HepG2 (cell line): ENCODE measurements at regions not wholly inside any gene's neighbourhood (a gene's known extent, or its start where the extent isn't known, plus 50 kb on each side); places are given as distances from the start of the nearest gene placed in this dataset.

ENCODE experiments used
- ATAC-seq: fragments of 200-7000 bp; cut with Tn5 transposase; 3 replicates; pipeline ENCODE4 v1.9.1; 2020; ENCODE audit warnings: mild to moderate bottlenecking, moderate library complexity
- BruUV-seq: library from RNA; stranded (reverse); fragments of 400-500 nt; replicated peaks from 2 replicates; lab custom pipeline; 2021; lab: Mats Ljungman, UMichigan
- CTCF ChIA-PET: fragments of 300-600 bp; formaldehyde crosslinking; extraction: SDS; loops from one replicate; lab custom pipeline; 2021; ENCODE audit warnings: low total read pairs, inconsistent platforms, low intra/inter-chr PET ratio; lab: Yijun Ruan, JAX
- POLR2A ChIA-PET: fragments of 350-600 bp; sonication (Branson Sonifier 250); formaldehyde crosslinking; loops from one replicate; lab custom pipeline; 2020; ENCODE audit warnings: antibody characterized with exemption, inconsistent platforms; lab: Yijun Ruan, JAX
- DNase-seq: peaks from one replicate; pipeline ENCODE4 v3.0.0-alpha.2; 2015; ENCODE audit warnings: low spot score
- FAIRE-seq: peaks from 3 replicates; lab custom pipeline; 2011; peaks lifted over from hg19 to GRCh38; lab: Jason Lieb, UNC
- H2AFZ ChIP-seq: one replicate; pipeline ENCODE4 v1.6.1; 2011; ENCODE audit warnings: low read length, inconsistent platforms
- H3K27ac ChIP-seq: fragments of 300-600 bp; 3 replicates; pipeline ENCODE4 v1.8.0; 2011; ENCODE audit warnings: mixed run types, mild to moderate bottlenecking, mixed read lengths, low read length, inconsistent platforms; ENCODE audit not compliant: insufficient read depth; ENCODE audit errors: extremely low read length
- H3K27me3 ChIP-seq, 2 experiments: fragments of 200-600 bp in 1 of 2; 2 replicates in 1 of 2; 3 replicates in 1 of 2; pipeline versions ENCODE4 v1.6.0 to v1.8.0; 2011; ENCODE audit warnings: low read length in 2 of 2, mild to moderate bottlenecking in 2 of 2, moderate library complexity in 2 of 2, inconsistent platforms in 1 of 2; ENCODE audit not compliant: insufficient read depth in 2 of 2, control insufficient read depth in 1 of 2
- H3K36me3 ChIP-seq, 2 experiments: fragments of 200-600 bp in 1 of 2; replicated peaks in 1 of 2; 2 replicates in 1 of 2; 3 replicates in 1 of 2; pipeline versions ENCODE4 v1.5.1 to v1.8.0; 2011; ENCODE audit warnings: low read length in 2 of 2, inconsistent platforms in 1 of 2; ENCODE audit not compliant: insufficient read depth in 2 of 2, control insufficient read depth in 1 of 2
- H3K4me1 ChIP-seq: 2 replicates; pipeline ENCODE4 v1.5.1; 2012; ENCODE audit warnings: low read length, inconsistent platforms; ENCODE audit not compliant: insufficient read depth
- H3K4me2 ChIP-seq: 2 replicates; pipeline ENCODE4 v1.6.0; 2011; ENCODE audit warnings: low read depth, low read length, inconsistent platforms
- H3K4me3 ChIP-seq, 3 experiments: fragments of 200-600 bp in 1 of 3; sonication (generic), shearing (Covaris generic) in 1 of 3; replicated peaks in 1 of 3; 2 replicates each; pipeline ENCODE4 v1.5.1; 2011 to 2016; ENCODE audit warnings: low read length in 3 of 3, inconsistent platforms in 2 of 3, low read depth in 2 of 3, mild to moderate bottlenecking in 2 of 3, control low read depth in 1 of 3, mixed read lengths in 1 of 3; ENCODE audit not compliant: insufficient read depth in 1 of 3
- H3K79me2 ChIP-seq: one replicate; pipeline ENCODE4 v1.6.1; 2011; ENCODE audit warnings: low read length, inconsistent platforms; ENCODE audit not compliant: insufficient read depth
- H3K9ac ChIP-seq: 2 replicates; pipeline ENCODE4 v1.6.0; 2011; ENCODE audit warnings: mild to moderate bottlenecking, low read depth, low read length, inconsistent platforms; ENCODE audit not compliant: insufficient read depth
- H3K9me3 ChIP-seq: 2 replicates; pipeline ENCODE4 v1.5.1; 2012; ENCODE audit warnings: mild to moderate bottlenecking, low read length
- H4K20me1 ChIP-seq: 2 replicates; pipeline ENCODE4 v1.6.0; 2011; ENCODE audit warnings: inconsistent platforms, mild to moderate bottlenecking, low read length, moderate library complexity; ENCODE audit not compliant: insufficient read depth
- CEBPB ChIP-seq: IDR thresholded peaks from 2 replicates; pipeline ENCODE4 v1.6.1; 2011; ENCODE audit warnings: low read depth, low read length, improper control_type of control experiment, borderline replicate concordance
- CEBPG ChIP-seq: IDR thresholded peaks from 2 replicates; pipeline ENCODE4 v1.6.1; 2016
- FOXA1 ChIP-seq, 2 experiments: fragments of 450-650 bp in 1 of 2; sonication (generic) in 1 of 2; formaldehyde crosslinking in 1 of 2; IDR thresholded peaks; 2 replicates each; pipeline versions ENCODE4 v1.4.0 to v1.6.1; 2016 to 2020; ENCODE audit warnings: missing genetic modification reagents in 1 of 2
- NCOA2 ChIP-seq: sonication (generic); formaldehyde crosslinking; IDR thresholded peaks from 2 replicates; pipeline ENCODE4 v1.8.0; 2022; ENCODE audit warnings: inconsistent platforms
- RXRB ChIP-seq: IDR thresholded peaks from 2 replicates; pipeline ENCODE4 v1.6.1; 2016; ENCODE audit warnings: borderline replicate concordance, missing genetic modification reagents, missing compliant biosample characterization
- SMC3 ChIP-seq: IDR thresholded peaks from 2 replicates; pipeline ENCODE4 v1.6.1; 2011; ENCODE audit warnings: low read length, improper control_type of control experiment
- ZNF605 ChIP-seq: sonication (generic); formaldehyde crosslinking; IDR thresholded peaks from 2 replicates; pipeline ENCODE4 v1.8.0; 2022; ENCODE audit warnings: mild to moderate bottlenecking, missing genetic modification reagents
- ZNF792 ChIP-seq: IDR thresholded peaks from 2 replicates; pipeline ENCODE4 v1.6.1; 2016
- ZSCAN9 ChIP-seq: IDR thresholded peaks from 2 replicates; pipeline ENCODE4 v1.6.1; 2016; ENCODE audit warnings: borderline replicate concordance
- WGBS: methylation state at CpG from one replicate; pipeline ENCODE4 v1.1.6; 2017; ENCODE audit warnings: low lambda C conversion rate; 5-methylcytosine and 5-hydroxymethylcytosine counted together
- in situ Hi-C: cut with HindIII; loops from 2 replicates; pipeline ENCODE4 v1.10.0; 2017; ENCODE audit warnings: low pct_unique_long_range_greater_than_20kb; ENCODE audit not compliant: extremely low pct_ligation_motif_present
- intact Hi-C: fragments of 100-400 bp; cut with micrococcal nuclease; formaldehyde crosslinking; loops from one replicate; pipeline ENCODE4 v1.10.0; 2022; ENCODE audit not compliant: unreplicated experiment
- TF ChIP-seq, protein P1 (sequence below): sonication (generic); formaldehyde crosslinking; IDR thresholded peaks from 2 replicates; pipeline ENCODE4 v1.4.0; 2020; ENCODE audit warnings: missing genetic modification reagents
- TF ChIP-seq, protein P2 (sequence below): sonication (generic); formaldehyde crosslinking; IDR thresholded peaks from 2 replicates; pipeline ENCODE4 v1.4.0; 2020; ENCODE audit warnings: missing genetic modification reagents
- TF ChIP-seq, protein P3 (sequence below): IDR thresholded peaks from 2 replicates; pipeline ENCODE4 v1.4.0; 2020; ENCODE audit warnings: mild to moderate bottlenecking, missing genetic modification reagents

DNA sequence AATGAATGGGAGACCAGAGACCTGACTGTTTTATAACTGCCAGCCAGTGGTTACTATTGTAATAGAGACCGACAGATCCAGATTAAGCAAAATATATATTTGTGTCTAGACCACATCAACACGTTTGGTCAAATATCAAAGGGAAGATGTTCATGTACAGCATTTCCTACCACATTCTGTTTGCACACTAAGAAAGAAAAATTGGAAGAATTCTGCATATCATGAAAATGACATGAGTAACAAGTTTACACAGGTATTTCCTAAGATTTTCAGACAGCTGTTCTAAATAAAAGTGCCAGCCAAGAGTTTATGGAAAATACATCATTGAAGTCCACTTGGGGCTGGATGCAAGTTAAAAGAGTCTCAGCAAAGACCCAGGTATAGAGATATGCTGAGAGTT, 145.5 kb upstream of the ANO3 start (continued):
- TF ChIP-seq, protein P1, sequence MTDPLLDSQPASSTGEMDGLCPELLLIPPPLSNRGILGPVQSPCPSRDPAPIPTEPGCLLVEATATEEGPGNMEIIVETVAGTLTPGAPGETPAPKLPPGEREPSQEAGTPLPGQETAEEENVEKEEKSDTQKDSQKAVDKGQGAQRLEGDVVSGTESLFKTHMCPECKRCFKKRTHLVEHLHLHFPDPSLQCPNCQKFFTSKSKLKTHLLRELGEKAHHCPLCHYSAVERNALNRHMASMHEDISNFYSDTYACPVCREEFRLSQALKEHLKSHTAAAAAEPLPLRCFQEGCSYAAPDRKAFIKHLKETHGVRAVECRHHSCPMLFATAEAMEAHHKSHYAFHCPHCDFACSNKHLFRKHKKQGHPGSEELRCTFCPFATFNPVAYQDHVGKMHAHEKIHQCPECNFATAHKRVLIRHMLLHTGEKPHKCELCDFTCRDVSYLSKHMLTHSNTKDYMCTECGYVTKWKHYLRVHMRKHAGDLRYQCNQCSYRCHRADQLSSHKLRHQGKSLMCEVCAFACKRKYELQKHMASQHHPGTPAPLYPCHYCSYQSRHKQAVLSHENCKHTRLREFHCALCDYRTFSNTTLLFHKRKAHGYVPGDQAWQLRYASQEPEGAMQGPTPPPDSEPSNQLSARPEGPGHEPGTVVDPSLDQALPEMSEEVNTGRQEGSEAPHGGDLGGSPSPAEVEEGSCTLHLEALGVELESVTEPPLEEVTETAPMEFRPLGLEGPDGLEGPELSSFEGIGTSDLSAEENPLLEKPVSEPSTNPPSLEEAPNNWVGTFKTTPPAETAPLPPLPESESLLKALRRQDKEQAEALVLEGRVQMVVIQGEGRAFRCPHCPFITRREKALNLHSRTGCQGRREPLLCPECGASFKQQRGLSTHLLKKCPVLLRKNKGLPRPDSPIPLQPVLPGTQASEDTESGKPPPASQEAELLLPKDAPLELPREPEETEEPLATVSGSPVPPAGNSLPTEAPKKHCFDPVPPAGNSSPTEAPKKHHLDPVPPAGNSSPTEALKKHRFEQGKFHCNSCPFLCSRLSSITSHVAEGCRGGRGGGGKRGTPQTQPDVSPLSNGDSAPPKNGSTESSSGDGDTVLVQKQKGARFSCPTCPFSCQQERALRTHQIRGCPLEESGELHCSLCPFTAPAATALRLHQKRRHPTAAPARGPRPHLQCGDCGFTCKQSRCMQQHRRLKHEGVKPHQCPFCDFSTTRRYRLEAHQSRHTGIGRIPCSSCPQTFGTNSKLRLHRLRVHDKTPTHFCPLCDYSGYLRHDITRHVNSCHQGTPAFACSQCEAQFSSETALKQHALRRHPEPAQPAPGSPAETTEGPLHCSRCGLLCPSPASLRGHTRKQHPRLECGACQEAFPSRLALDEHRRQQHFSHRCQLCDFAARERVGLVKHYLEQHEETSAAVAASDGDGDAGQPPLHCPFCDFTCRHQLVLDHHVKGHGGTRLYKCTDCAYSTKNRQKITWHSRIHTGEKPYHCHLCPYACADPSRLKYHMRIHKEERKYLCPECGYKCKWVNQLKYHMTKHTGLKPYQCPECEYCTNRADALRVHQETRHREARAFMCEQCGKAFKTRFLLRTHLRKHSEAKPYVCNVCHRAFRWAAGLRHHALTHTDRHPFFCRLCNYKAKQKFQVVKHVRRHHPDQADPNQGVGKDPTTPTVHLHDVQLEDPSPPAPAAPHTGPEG (CRISPR knock-in tag) = no peak
- TF ChIP-seq, all 625 proteins: peak for 0

DNA sequence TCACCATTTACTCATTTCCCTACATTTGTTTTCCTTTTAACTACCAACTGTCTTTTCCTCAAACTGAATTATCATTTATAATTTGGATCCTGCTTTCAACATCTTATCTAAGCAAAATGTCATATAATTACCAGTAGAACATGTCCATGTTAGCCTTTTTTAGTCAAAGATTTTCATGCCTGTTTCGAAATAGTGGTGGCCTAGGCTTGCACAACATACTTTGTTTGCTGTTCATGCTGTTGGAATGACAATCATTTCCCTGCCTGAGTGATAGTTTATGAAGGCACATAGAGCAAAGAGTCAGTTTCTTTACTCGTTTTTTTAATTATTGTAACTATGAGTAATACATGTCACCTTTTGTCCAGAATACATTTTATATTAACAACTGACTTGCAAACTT, 144.3 kb upstream of the ANO3 start:
- no peaks in the 10 kb centered on the region for H4K20me1 ChIP-seq
- CTCF ChIA-PET = no interaction called here
- no peaks in the 10 kb centered on the region for H3K9me3 ChIP-seq
- POLR2A ChIA-PET = no interaction called here
- ATAC-seq (peak; percentile 88), DNase-seq (peak; percentile 62), FAIRE-seq (peak; percentile 30)
- no peak overlapping the region for H3K4me2 ChIP-seq
- H3K4me3 ChIP-seq = no peak overlapping the region
- H3K36me3 ChIP-seq = no peaks in the 10 kb centered on the region
- no peaks in the 10 kb centered on the region for H3K79me2 ChIP-seq
- intact Hi-C loops (no loop called here), in situ Hi-C loops (no loop called here)
- H3K9ac ChIP-seq = no peak overlapping the region
- H3K4me1 ChIP-seq = peaks cover 6% of the 10 kb centered on the region; the same call in 1 of the 2 replicates
- H3K27ac ChIP-seq = no peak overlapping the region
- BruUV-seq = no TSS peak
- WGBS = 0% methylated on average over 2 of the region's 2 CpGs
- no peaks in the 10 kb centered on the region for H3K27me3 ChIP-seq
- H2AFZ ChIP-seq = no peak overlapping the region
- TF ChIP-seq CEBPG (CRISPR knock-in tag) (peak; percentile 94), SMC3 (peak; percentile 21; the same call in 1 of the 2 replicates), CEBPB (peak; percentile 97), ZNF792 (0 out of 2 replicates have a peak, but pooled peaks have one; percentile 45), ZSCAN9 (CRISPR knock-in tag) (peak; percentile 35; the same call in 1 of the 2 replicates), ZNF605 (CRISPR knock-in tag) (no peak), NCOA2 (CRISPR knock-in tag) (peak; percentile 45), RXRB (CRISPR knock-in tag) (peak; percentile 48; the same call in 1 of the 2 replicates), FOXA1 (IDR thresholded peaks at IDR 0.05) (no peak), FOXA1 (CRISPR knock-in tag; IDR thresholded peaks at IDR 0.05) (peak; percentile 81)
- TF ChIP-seq, protein P2, sequence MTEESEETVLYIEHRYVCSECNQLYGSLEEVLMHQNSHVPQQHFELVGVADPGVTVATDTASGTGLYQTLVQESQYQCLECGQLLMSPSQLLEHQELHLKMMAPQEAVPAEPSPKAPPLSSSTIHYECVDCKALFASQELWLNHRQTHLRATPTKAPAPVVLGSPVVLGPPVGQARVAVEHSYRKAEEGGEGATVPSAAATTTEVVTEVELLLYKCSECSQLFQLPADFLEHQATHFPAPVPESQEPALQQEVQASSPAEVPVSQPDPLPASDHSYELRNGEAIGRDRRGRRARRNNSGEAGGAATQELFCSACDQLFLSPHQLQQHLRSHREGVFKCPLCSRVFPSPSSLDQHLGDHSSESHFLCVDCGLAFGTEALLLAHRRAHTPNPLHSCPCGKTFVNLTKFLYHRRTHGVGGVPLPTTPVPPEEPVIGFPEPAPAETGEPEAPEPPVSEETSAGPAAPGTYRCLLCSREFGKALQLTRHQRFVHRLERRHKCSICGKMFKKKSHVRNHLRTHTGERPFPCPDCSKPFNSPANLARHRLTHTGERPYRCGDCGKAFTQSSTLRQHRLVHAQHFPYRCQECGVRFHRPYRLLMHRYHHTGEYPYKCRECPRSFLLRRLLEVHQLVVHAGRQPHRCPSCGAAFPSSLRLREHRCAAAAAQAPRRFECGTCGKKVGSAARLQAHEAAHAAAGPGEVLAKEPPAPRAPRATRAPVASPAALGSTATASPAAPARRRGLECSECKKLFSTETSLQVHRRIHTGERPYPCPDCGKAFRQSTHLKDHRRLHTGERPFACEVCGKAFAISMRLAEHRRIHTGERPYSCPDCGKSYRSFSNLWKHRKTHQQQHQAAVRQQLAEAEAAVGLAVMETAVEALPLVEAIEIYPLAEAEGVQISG = no peak
- TF ChIP-seq, protein P3, sequence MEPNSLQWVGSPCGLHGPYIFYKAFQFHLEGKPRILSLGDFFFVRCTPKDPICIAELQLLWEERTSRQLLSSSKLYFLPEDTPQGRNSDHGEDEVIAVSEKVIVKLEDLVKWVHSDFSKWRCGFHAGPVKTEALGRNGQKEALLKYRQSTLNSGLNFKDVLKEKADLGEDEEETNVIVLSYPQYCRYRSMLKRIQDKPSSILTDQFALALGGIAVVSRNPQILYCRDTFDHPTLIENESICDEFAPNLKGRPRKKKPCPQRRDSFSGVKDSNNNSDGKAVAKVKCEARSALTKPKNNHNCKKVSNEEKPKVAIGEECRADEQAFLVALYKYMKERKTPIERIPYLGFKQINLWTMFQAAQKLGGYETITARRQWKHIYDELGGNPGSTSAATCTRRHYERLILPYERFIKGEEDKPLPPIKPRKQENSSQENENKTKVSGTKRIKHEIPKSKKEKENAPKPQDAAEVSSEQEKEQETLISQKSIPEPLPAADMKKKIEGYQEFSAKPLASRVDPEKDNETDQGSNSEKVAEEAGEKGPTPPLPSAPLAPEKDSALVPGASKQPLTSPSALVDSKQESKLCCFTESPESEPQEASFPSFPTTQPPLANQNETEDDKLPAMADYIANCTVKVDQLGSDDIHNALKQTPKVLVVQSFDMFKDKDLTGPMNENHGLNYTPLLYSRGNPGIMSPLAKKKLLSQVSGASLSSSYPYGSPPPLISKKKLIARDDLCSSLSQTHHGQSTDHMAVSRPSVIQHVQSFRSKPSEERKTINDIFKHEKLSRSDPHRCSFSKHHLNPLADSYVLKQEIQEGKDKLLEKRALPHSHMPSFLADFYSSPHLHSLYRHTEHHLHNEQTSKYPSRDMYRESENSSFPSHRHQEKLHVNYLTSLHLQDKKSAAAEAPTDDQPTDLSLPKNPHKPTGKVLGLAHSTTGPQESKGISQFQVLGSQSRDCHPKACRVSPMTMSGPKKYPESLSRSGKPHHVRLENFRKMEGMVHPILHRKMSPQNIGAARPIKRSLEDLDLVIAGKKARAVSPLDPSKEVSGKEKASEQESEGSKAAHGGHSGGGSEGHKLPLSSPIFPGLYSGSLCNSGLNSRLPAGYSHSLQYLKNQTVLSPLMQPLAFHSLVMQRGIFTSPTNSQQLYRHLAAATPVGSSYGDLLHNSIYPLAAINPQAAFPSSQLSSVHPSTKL (CRISPR knock-in tag) = peak; percentile 68
